Stimulated activated naive CD8-positive, alpha-beta T cell treated with anti-CD3 and anti-CD28 coated beads, Interleukin-15, amount 100 ng/mL, for 72 hours (primary cell): ENCODE measurements at regions not wholly inside any gene's neighbourhood (a gene's known extent, or its start where the extent isn't known, plus 50 kb on each side); places are given as distances from the start of the nearest gene placed in this dataset.
"Not testable (repeated sequence)": the region's sequence is repeated elsewhere in the genome, so short reads cannot be mapped to it uniquely, and the experiment has no call there.

ENCODE experiments used
- ATAC-seq: fragments of 150-1000 bp; cut with Tn5 transposase; 2 replicates; pipeline ENCODE4 v1.10.0; 2021; ENCODE audit warnings: mild to moderate bottlenecking, moderate library complexity
- DNase-seq, 2 donors: peaks; one replicate each; pipeline ENCODE4 v3.0.0; 2021 to 2022
- H3K27ac Mint-ChIP-seq, 2 donors: one replicate each; pipeline ENCODE4 v1.8.0; 2022; ENCODE audit warnings: mild to moderate bottlenecking in 2 of 2, mixed read lengths in 2 of 2, moderate library complexity in 2 of 2
- H3K27me3 Mint-ChIP-seq: one replicate; pipeline ENCODE4 v1.8.0; 2022; ENCODE audit warnings: mixed read lengths
- H3K4me1 Mint-ChIP-seq: one replicate; pipeline ENCODE4 v1.8.0; 2022; ENCODE audit warnings: mild to moderate bottlenecking, mixed read lengths
- H3K4me3 Mint-ChIP-seq, 2 donors: one replicate each; pipeline ENCODE4 v1.8.0; 2022; ENCODE audit warnings: mild to moderate bottlenecking in 2 of 2, mixed read lengths in 2 of 2, moderate library complexity in 1 of 2
- H3K9me3 Mint-ChIP-seq, 2 donors: one replicate each; pipeline ENCODE4 v1.8.0; 2022; ENCODE audit warnings: mixed read lengths in 2 of 2

DNA sequence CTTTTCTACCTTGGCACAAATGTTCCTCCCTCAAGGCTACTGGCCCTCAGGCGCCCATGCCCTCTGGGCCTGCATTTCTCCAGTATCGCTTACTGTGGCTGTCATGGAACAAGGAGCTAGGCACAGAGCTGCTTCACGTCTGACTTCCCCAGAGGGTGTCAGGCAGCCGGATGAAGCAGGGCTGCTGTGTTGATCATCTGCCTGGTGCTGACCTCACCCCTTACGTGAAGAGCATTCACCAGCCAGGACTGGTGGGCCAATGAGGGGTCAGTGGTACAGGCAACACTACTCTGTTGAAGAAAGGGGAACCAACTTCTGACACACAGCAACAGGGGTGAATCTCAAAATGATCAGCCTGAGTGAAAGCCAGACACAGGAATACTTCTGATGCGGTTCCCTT, 215.5 kb upstream of the GALNT2 start:
- no peak overlapping the region for H3K27ac Mint-ChIP-seq
- H3K9me3 Mint-ChIP-seq, result no peaks in the 10 kb centered on the region
- ATAC-seq (no peak), DNase-seq (no peak)
- peaks cover 7% of the 10 kb centered on the region for H3K27me3 Mint-ChIP-seq
- no peak overlapping the region for H3K4me3 Mint-ChIP-seq
- H3K4me1 Mint-ChIP-seq, result peaks cover 8% of the 10 kb centered on the region

DNA sequence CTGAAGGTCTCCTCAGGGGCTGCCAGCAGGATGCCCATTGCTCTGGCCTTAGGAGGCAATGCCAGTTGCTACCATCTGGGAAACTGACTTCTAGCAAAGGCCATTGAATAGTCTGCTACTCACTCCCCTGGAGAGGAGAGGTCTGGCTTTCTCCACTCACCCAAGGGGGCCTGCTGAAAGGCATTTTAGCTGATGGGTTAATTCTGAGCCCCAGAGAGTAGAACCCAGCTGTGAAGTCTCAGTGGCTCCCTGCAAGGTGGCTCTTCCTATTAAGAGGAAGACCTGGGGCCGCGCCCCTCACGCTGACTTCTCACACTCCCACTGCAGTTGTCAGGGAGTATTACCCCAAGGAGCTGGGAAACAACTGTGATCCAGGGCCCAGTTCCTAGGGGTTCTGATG, 213.3 kb upstream of the GALNT2 start:
- DNase-seq (no peak), ATAC-seq (no peak)
- Mint-ChIP-seq H3K4me3 (no peak overlapping the region), H3K4me1 (peaks cover 9% of the 10 kb centered on the region), H3K27me3 (peaks cover 7% of the 10 kb centered on the region), H3K27ac (no peak overlapping the region), H3K9me3 (no peaks in the 10 kb centered on the region)

GRCh38 chr1:229854620-229855019, 212.4 kb upstream of the GALNT2 start:
- no peak overlapping the region for H3K4me3 Mint-ChIP-seq
- no peak overlapping the region for H3K27ac Mint-ChIP-seq
- ATAC-seq, result no peak

GRCh38 chr1:229856009-229856650, 210.9 kb upstream of the GALNT2 start:
- Mint-ChIP-seq H3K4me1 (peaks cover 9% of the 10 kb centered on the region), H3K4me3 (peak overlapping the region; percentile 76 to 78), H3K9me3 (no peaks in the 10 kb centered on the region), H3K27ac (peak overlapping the region in 1 of 2 donors; percentile 71), H3K27me3 (no peaks in the 10 kb centered on the region)
- ATAC-seq, result peak; percentile 82
- peak; percentile 22 to 27 for DNase-seq

More at GRCh38 chr1:229854620-229855019, 212.4 kb upstream of the GALNT2 start:
- Mint-ChIP-seq H3K27me3 (peaks cover 7% of the 10 kb centered on the region), H3K4me1 (peaks cover 9% of the 10 kb centered on the region), H3K9me3 (no peaks in the 10 kb centered on the region)
- no peak for DNase-seq

GRCh38 chr1:229857585-229857984, 209.5 kb upstream of the GALNT2 start:
- no peak overlapping the region for H3K27ac Mint-ChIP-seq

DNA sequence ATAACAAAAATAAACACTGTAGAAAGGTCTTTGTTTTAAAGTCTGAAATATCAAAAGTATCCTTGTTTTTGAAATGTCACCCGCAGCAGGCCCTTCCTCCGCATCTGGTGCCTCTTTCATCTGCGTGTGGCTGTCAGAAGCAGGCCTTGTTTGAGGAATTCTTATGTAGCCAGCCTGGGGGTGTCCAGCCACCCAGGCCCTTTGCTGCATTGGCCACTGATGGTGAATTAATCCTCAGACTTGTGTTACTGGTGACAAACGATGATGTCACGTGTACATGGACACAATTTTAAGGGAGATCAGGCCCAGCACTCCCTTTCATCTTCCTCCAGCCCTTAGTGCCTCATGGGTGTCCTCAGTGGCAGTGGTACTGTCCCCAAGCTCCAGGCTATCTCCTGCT, 208.0 kb upstream of the GALNT2 start:
- Mint-ChIP-seq H3K27me3 (no peaks in the 10 kb centered on the region), H3K27ac (no peak overlapping the region), H3K4me1 (peaks cover 9% of the 10 kb centered on the region), H3K4me3 (no peak overlapping the region), H3K9me3 (no peaks in the 10 kb centered on the region)
- DNase-seq (no peak), ATAC-seq (no peak)

More at GRCh38 chr1:229857585-229857984, 209.5 kb upstream of the GALNT2 start:
- H3K4me1 Mint-ChIP-seq, result peaks cover 9% of the 10 kb centered on the region
- DNase-seq (no peak), ATAC-seq (no peak)
- no peak overlapping the region for H3K4me3 Mint-ChIP-seq
- no peaks in the 10 kb centered on the region for H3K9me3 Mint-ChIP-seq
- no peaks in the 10 kb centered on the region for H3K27me3 Mint-ChIP-seq

DNA sequence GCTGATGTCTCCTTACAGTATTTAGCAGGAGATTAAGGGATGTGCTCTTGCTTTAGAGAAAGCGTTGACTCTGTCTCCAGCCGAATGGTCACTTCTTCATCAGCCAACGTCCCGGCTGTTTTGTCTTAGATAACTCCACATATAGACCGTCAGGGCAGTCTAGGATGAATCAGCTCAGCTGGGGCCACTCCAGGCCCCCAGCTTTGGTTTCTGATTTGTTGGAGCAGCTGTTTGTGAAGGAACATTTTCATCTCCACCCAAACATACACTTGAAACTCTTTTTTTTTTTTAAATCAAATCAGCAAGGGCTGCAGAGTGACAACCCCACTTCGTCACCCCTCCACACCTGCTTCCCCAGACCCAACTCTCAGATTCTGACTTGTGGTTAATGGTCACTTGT, 206.1 kb upstream of the GALNT2 start:
- Mint-ChIP-seq H3K9me3 (no peaks in the 10 kb centered on the region), H3K27me3 (no peaks in the 10 kb centered on the region), H3K4me1 (peaks cover 7% of the 10 kb centered on the region), H3K27ac (no peak overlapping the region), H3K4me3 (no peak overlapping the region)
- no peak for DNase-seq
- no peak for ATAC-seq

DNA sequence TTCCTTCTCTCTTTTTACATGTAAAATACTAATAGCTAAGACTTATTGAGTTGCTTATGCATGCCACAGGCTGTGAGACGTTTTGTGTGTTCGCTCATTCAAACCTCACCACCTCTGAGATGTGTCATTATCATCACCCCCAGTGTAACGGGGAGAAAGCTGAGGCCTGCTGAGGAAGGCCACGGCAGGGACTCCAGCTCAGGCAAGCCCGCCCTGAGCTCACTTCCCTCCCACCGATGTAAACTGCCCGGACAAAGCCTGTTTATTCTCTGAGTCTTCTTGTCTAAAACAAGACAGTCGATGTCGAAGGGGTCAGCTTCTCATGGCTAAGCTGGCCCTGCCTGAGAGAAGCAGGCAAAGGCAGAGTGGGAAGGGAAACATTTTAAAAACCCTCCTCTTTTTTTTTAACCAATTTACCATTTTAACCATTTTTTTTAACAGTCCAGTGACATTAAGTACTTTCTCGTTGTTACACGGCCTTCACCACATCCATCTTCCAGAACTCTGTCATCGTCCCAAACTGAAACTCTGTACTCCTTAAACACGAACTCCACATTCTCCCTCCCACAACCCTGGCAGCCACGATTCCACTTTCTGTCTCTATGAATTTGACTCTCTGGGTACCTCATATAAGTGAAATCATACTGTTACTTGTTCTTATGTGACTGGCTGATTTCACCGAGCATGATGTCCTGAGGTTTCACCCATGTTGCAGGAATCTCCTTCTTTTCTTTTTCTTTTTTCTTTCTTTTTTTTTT, 204.8 kb upstream of the GALNT2 start:
- Mint-ChIP-seq H3K27me3 (no peaks in the 10 kb centered on the region), H3K4me1 (peaks cover 5% of the 10 kb centered on the region), H3K9me3 (no peaks in the 10 kb centered on the region), H3K4me3 (no peak overlapping the region), H3K27ac (no peak overlapping the region)
- DNase-seq (no peak), ATAC-seq (no peak)

GRCh38 chr1:229863651-229864545, 203.1 kb upstream of the GALNT2 start:
- Mint-ChIP-seq H3K27ac (no peak overlapping the region), H3K27me3 (no peaks in the 10 kb centered on the region), H3K4me3 (no peak overlapping the region), H3K9me3 (no peaks in the 10 kb centered on the region), H3K4me1 (peaks cover 5% of the 10 kb centered on the region)
- DNase-seq, result no peak
- ATAC-seq, result no peak

DNA sequence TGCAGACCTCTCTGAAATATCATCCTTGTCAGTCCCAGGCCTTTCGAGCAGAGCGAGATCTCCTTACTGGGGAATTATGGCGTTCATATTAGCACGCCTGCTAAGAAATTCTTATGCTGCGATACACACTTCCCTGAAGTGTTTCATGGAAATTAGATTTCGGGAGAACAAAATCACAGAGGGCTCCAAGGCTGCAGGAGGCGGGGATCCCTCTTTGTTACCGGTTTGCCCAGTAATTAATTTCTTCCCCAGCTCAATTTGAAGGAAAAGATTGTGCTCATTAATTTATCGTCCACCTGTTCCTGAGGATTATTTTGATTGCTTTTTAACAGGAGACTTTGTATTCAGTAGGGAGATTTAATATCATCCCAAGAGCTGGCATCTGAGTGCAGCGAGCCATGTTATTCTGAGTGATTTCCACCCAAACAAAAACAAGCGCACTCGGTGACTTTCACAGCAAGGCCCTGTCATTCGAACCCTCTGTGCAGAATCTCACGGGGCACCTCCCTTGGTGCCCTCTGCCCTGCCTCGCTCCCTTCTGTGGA, 202.3 kb upstream of the GALNT2 start:
- DNase-seq (no peak), ATAC-seq (no peak)
- Mint-ChIP-seq H3K27me3 (peaks cover 8% of the 10 kb centered on the region), H3K4me3 (no peak overlapping the region), H3K9me3 (no peaks in the 10 kb centered on the region), H3K4me1 (peaks cover 5% of the 10 kb centered on the region), H3K27ac (no peak overlapping the region)

- not testable (repeated sequence) for H3K4me3 Mint-ChIP-seq, H3K4me1 Mint-ChIP-seq, H3K9me3 Mint-ChIP-seq, ATAC-seq, H3K27ac Mint-ChIP-seq, DNase-seq
- H3K27me3 Mint-ChIP-seq, result peaks cover 12% of the 10 kb centered on the region
These were observed 201.7 kb upstream of the GALNT2 start for GRCh38 chr1:229865321-229865720.

DNA sequence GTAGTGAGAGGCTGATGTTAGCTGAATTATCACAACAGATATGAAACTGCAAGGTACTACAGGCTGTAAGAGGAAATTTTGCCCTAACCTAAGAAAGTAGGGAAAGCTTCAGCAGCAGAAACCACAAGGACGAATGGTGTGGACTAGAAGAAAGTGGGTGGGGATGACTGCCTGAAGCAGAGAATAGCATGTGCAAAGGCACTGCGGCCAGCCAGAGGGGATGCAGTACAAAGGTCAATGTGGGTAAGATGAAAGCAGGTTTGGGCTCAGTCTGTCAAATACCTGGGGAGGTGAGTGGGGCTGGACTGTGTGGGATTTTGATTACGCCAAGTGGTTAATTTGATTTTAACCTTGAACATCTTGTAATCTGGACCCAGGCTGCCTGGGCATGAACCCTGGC, 199.3 kb upstream of the GALNT2 start:
- Mint-ChIP-seq H3K27ac (no peak overlapping the region), H3K4me3 (no peak overlapping the region), H3K4me1 (peaks cover 5% of the 10 kb centered on the region), H3K27me3 (peaks cover 12% of the 10 kb centered on the region), H3K9me3 (no peaks in the 10 kb centered on the region)
- DNase-seq (no peak), ATAC-seq (no peak)

DNA sequence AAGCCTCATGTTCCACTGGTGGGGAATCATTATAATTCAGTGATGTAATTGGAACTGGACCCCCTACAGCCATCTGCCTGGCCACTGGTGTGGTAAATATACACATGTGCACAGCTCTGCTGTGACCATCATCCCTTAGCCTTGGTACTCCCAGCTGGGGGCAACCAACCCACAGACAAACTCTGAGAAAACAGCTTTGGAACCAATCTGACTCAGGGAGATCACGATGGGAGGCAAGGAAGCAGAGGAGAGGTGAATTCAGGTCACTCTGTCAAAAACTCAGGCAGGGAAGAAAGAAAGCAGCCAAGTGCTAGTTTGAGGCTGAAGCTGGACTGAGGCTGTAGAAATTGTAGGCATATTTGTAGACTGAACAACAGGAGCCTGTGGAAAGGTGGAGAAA, 197.8 kb upstream of the GALNT2 start:
- DNase-seq, result no peak
- Mint-ChIP-seq H3K4me3 (no peak overlapping the region), H3K27ac (no peak overlapping the region), H3K4me1 (peaks cover 5% of the 10 kb centered on the region), H3K9me3 (no peaks in the 10 kb centered on the region), H3K27me3 (peaks cover 12% of the 10 kb centered on the region)
- no peak for ATAC-seq

DNA sequence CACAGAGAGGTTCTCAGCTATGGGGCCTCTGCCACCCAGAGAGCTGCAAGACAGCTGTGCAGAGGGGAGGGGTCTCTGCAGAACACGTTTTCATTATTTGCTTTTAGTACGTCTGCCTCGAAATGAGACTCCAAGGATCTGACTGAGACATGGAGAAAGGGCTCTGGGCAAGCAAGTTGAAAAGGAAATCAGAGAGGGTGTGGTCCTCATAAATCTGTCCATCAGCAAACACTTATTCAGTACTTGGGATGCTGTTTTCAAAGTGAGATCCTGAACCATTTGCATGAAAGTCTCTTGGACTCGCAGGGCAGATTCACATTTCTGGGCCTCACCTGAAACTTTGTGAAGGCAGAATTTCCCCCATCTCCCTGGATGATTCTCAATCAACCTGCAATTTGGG, 197.4 kb upstream of the GALNT2 start:
- ATAC-seq (no peak), DNase-seq (no peak)
- Mint-ChIP-seq H3K27me3 (peaks cover 12% of the 10 kb centered on the region), H3K27ac (no peak overlapping the region), H3K4me1 (peaks cover 5% of the 10 kb centered on the region), H3K9me3 (no peaks in the 10 kb centered on the region), H3K4me3 (no peak overlapping the region)

- ATAC-seq (no peak), DNase-seq (no peak)
- Mint-ChIP-seq H3K4me1 (peaks cover 5% of the 10 kb centered on the region), H3K9me3 (no peaks in the 10 kb centered on the region), H3K27ac (no peak overlapping the region), H3K27me3 (peaks cover 12% of the 10 kb centered on the region), H3K4me3 (no peak overlapping the region)
These were observed 196.7 kb upstream of the GALNT2 start for GRCh38 chr1:229870381-229870780.
